ENCODE measurements at regions not wholly inside any gene's neighbourhood (a gene's known extent, or its start where the extent isn't known, plus 50 kb on each side); places are given as distances from the start of the nearest gene placed in this dataset.
"Not testable (repeated sequence)": the region's sequence is repeated elsewhere in the genome, so short reads cannot be mapped to it uniquely, and the experiment has no call there.

GRCh38 chr9:75282047-75282446, 193.7 kb downstream of the OSTF1 start:
- no peak for DNase-seq (ENCODE audit: low spot score)

GRCh38 chr9:75289332-75289731, 201.0 kb downstream of the OSTF1 start:
- no peak for DNase-seq (ENCODE audit: low spot score)

- no peak for DNase-seq (ENCODE audit: low spot score)
Observed at GRCh38 chr9:75299324-75299723, 211.0 kb downstream of the OSTF1 start.

- DNase-seq (ENCODE audit: low spot score) = no peak
Observed at GRCh38 chr9:75333624-75334023, 245.3 kb downstream of the OSTF1 start.

- no peak for DNase-seq (ENCODE audit: low spot score)
Observed at GRCh38 chr9:75358846-75359245, 270.5 kb downstream of the OSTF1 start.

GRCh38 chr9:75359638-75360037, 271.3 kb downstream of the OSTF1 start:
- no peak for DNase-seq (ENCODE audit: low spot score)

- DNase-seq (ENCODE audit: low spot score) = no peak
Observed at GRCh38 chr9:75360252-75360651, 271.9 kb downstream of the OSTF1 start.

- not testable (repeated sequence) for DNase-seq (ENCODE audit: low spot score)
Observed at GRCh38 chr9:75362446-75362845, 274.1 kb downstream of the OSTF1 start.

- no peak for DNase-seq (ENCODE audit: low spot score)
Observed at GRCh38 chr9:75365196-75365595, 276.9 kb downstream of the OSTF1 start.

GRCh38 chr9:75369989-75370388, 281.7 kb downstream of the OSTF1 start:
- no peak for DNase-seq (ENCODE audit: low spot score)

- DNase-seq (ENCODE audit: low spot score) = no peak
Observed at GRCh38 chr9:75372499-75373268, 284.4 kb downstream of the OSTF1 start.

GRCh38 chr9:75376680-75377254, 288.5 kb downstream of the OSTF1 start:
- DNase-seq (ENCODE audit: low spot score) = no peak

GRCh38 chr9:75378036-75378435, 289.7 kb downstream of the OSTF1 start:
- DNase-seq (ENCODE audit: low spot score) = no peak

GRCh38 chr9:75378926-75379325, 290.6 kb downstream of the OSTF1 start:
- no peak for DNase-seq (ENCODE audit: low spot score)

- DNase-seq (ENCODE audit: low spot score) = no peak
Observed at GRCh38 chr9:75382126-75382525, 293.8 kb downstream of the OSTF1 start.

- DNase-seq (ENCODE audit: low spot score) = not testable (repeated sequence)
Observed at GRCh38 chr9:75383420-75384034, 295.2 kb downstream of the OSTF1 start.

GRCh38 chr9:75385236-75385635, 296.9 kb downstream of the OSTF1 start:
- no peak for DNase-seq (ENCODE audit: low spot score)

- DNase-seq (ENCODE audit: low spot score) = no peak
Observed at GRCh38 chr9:75389101-75389500, 300.8 kb downstream of the OSTF1 start.

GRCh38 chr9:75390951-75391350, 302.6 kb downstream of the OSTF1 start:
- no peak for DNase-seq (ENCODE audit: low spot score)

- DNase-seq (ENCODE audit: low spot score) = no peak
Observed at GRCh38 chr9:75391497-75391896, 303.2 kb downstream of the OSTF1 start.

GRCh38 chr9:75395336-75395735, 307.0 kb downstream of the OSTF1 start:
- no peak for DNase-seq (ENCODE audit: low spot score)

GRCh38 chr9:75397836-75398235, 309.5 kb downstream of the OSTF1 start:
- no peak for DNase-seq (ENCODE audit: low spot score)

GRCh38 chr9:75408391-75408790, 320.1 kb downstream of the OSTF1 start:
- no peak for DNase-seq (ENCODE audit: low spot score)
